DOHH2 (cell line): ENCODE measurements at regions not wholly inside any gene's neighbourhood (a gene's known extent, or its start where the extent isn't known, plus 50 kb on each side); places are given as distances from the start of the nearest gene placed in this dataset.

Source experiments
- H3F3A ChIP-seq: fragments of 200-600 bp; sonication (generic), shearing (Covaris generic); 2 replicates; pipeline ENCODE4 v1.6.0; 2016; ENCODE audit warnings: antibody characterized with exemption, mild to moderate bottlenecking; ENCODE audit not compliant: control insufficient read depth, insufficient read depth
- H3K27ac ChIP-seq: fragments of 200-600 bp; sonication (generic); 2 replicates; pipeline ENCODE4 v1.5.1; 2014; ENCODE audit warnings: low read depth, mild to moderate bottlenecking, low read length, moderate library complexity
- H3K27me3 ChIP-seq: fragments of 200-600 bp; sonication (generic); 2 replicates; pipeline ENCODE4 v1.6.1; 2014; ENCODE audit warnings: mild to moderate bottlenecking, low read length, mixed read lengths; ENCODE audit not compliant: control insufficient read depth
- H3K36me3 ChIP-seq: fragments of 200-600 bp; sonication (generic); 2 replicates; pipeline ENCODE4 v1.6.1; 2014; ENCODE audit warnings: mild to moderate bottlenecking, low read length, moderate library complexity, mixed read lengths; ENCODE audit not compliant: control insufficient read depth
- H3K4me1 ChIP-seq: fragments of 200-600 bp; sonication (generic); 2 replicates; pipeline ENCODE4 v1.6.1; 2014; ENCODE audit warnings: mild to moderate bottlenecking, low read length, mixed read lengths; ENCODE audit not compliant: control insufficient read depth
- H3K4me2 ChIP-seq: fragments of 200-600 bp; sonication (generic); 2 replicates; pipeline ENCODE4 v1.6.0; 2014; ENCODE audit warnings: mild to moderate bottlenecking, low read length, moderate library complexity
- H3K4me3 ChIP-seq: fragments of 200-600 bp; sonication (generic); 2 replicates; pipeline ENCODE4 v1.5.1; 2014; ENCODE audit warnings: mild to moderate bottlenecking, low read length, mixed read lengths
- H3K79me2 ChIP-seq: fragments of 200-600 bp; sonication (generic); 2 replicates; pipeline ENCODE4 v1.6.1; 2014; ENCODE audit warnings: mild to moderate bottlenecking, low read length, mixed read lengths; ENCODE audit not compliant: control insufficient read depth
- H3K9me2 ChIP-seq: fragments of 200-600 bp; sonication (generic); replicated peaks from 2 replicates; pipeline ENCODE4 v1.6.1; 2014; ENCODE audit warnings: mild to moderate bottlenecking, low read length, mixed read lengths; ENCODE audit not compliant: control insufficient read depth
- H3K9me3 ChIP-seq: fragments of 200-600 bp; sonication (generic); 2 replicates; pipeline ENCODE4 v1.6.1; 2014; ENCODE audit warnings: antibody characterized with exemption, low read length, mixed read lengths; ENCODE audit not compliant: control insufficient read depth, insufficient read depth
- H4K20me1 ChIP-seq: fragments of 200-600 bp; sonication (generic); 2 replicates; pipeline ENCODE4 v1.6.0; 2014; ENCODE audit warnings: low read depth, mild to moderate bottlenecking, antibody characterized with exemption, low read length, moderate library complexity; ENCODE audit not compliant: control insufficient read depth, insufficient read depth
- EZH2phosphoT487 ChIP-seq: fragments of 200-600 bp; sonication (generic); IDR thresholded peaks from 2 replicates; pipeline ENCODE4 v1.6.1; 2017; ENCODE audit warnings: borderline replicate concordance, mild to moderate bottlenecking, antibody characterized with exemption, low read length, moderate library complexity, mixed read lengths
- TF ChIP-seq, protein P1 (sequence below): fragments of 200-600 bp; sonication (generic); IDR thresholded peaks from one replicate; pipeline ENCODE4 v1.5.1; 2014; ENCODE audit warnings: antibody characterized with exemption, mild to moderate bottlenecking, low read depth, low read length; ENCODE audit not compliant: poor library complexity, severe bottlenecking

- Histone ChIP-seq H3K36me3 (peaks cover 3% of the 10 kb centered on the region; the same call in 1 of the 2 replicates), H3K79me2 (no peaks in the 10 kb centered on the region), H3K4me1 (peaks cover 57% of the 10 kb centered on the region), H4K20me1 (no peaks in the 10 kb centered on the region), H3K27ac (peak overlapping the region; percentile 89), H3K9me2 (no peaks in the 10 kb centered on the region), H3K27me3 (no peaks in the 10 kb centered on the region), H3K4me2 (peak overlapping the region; percentile 76), H3K4me3 (peak overlapping the region; percentile 51), H3K9me3 (no peaks in the 10 kb centered on the region), H3F3A (peaks cover 21% of the 10 kb centered on the region)
- TF ChIP-seq EZH2phosphoT487: no peak
- TF ChIP-seq, protein P1, sequence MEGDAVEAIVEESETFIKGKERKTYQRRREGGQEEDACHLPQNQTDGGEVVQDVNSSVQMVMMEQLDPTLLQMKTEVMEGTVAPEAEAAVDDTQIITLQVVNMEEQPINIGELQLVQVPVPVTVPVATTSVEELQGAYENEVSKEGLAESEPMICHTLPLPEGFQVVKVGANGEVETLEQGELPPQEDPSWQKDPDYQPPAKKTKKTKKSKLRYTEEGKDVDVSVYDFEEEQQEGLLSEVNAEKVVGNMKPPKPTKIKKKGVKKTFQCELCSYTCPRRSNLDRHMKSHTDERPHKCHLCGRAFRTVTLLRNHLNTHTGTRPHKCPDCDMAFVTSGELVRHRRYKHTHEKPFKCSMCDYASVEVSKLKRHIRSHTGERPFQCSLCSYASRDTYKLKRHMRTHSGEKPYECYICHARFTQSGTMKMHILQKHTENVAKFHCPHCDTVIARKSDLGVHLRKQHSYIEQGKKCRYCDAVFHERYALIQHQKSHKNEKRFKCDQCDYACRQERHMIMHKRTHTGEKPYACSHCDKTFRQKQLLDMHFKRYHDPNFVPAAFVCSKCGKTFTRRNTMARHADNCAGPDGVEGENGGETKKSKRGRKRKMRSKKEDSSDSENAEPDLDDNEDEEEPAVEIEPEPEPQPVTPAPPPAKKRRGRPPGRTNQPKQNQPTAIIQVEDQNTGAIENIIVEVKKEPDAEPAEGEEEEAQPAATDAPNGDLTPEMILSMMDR: no peak
Measured at GRCh38 chr2:195559431-195559914, 97.6 kb upstream of the SLC39A10 start.

GRCh38 chr2:195555971-195556370 lies 101.1 kb upstream of the SLC39A10 start:
- Histone ChIP-seq H3K4me2 (no peak overlapping the region), H4K20me1 (no peaks in the 10 kb centered on the region), H3K9me3 (no peaks in the 10 kb centered on the region), H3K27ac (no peak overlapping the region), H3K36me3 (peaks cover 3% of the 10 kb centered on the region; the same call in 1 of the 2 replicates), H3K27me3 (no peaks in the 10 kb centered on the region), H3K4me1 (peaks cover 27% of the 10 kb centered on the region), H3K9me2 (no peaks in the 10 kb centered on the region), H3K79me2 (no peaks in the 10 kb centered on the region), H3F3A (peaks cover 15% of the 10 kb centered on the region), H3K4me3 (no peak overlapping the region)
- TF ChIP-seq EZH2phosphoT487: no peak
- TF ChIP-seq, protein P1: no peak

GRCh38 chr2:195552581-195552980 lies 104.4 kb upstream of the SLC39A10 start:
- H3K4me3 ChIP-seq: no peak overlapping the region
- no peaks in the 10 kb centered on the region for H3K27me3 ChIP-seq
- no peaks in the 10 kb centered on the region for H3K79me2 ChIP-seq
- no peaks in the 10 kb centered on the region for H4K20me1 ChIP-seq
- no peaks in the 10 kb centered on the region for H3F3A ChIP-seq
- H3K4me1 ChIP-seq: no peaks in the 10 kb centered on the region; the same call in 1 of the 2 replicates
- H3K27ac ChIP-seq: no peak overlapping the region
- no peaks in the 10 kb centered on the region; the same call in 1 of the 2 replicates for H3K9me3 ChIP-seq
- H3K36me3 ChIP-seq: no peaks in the 10 kb centered on the region
- TF ChIP-seq, protein P1: no peak
- TF ChIP-seq EZH2phosphoT487: no peak
- no peak overlapping the region for H3K4me2 ChIP-seq
- no peaks in the 10 kb centered on the region for H3K9me2 ChIP-seq
